A549 (cell line): ENCODE measurements at regions not wholly inside any gene's neighbourhood (a gene's known extent, or its start where the extent isn't known, plus 50 kb on each side); places are given as distances from the start of the nearest gene placed in this dataset.

Source experiments
- CBX2 ChIP-seq: fragments of 200-600 bp; sonication (generic); IDR thresholded peaks from 2 replicates; pipeline ENCODE4 v1.6.1; 2016; ENCODE audit warnings: low read depth, mild to moderate bottlenecking, borderline replicate concordance
- CEBPB ChIP-seq, 2 experiments: fragments of >200 bp in 1 of 2; sonication (Bioruptor Twin) in 1 of 2; formaldehyde crosslinking in 1 of 2; IDR thresholded peaks; 2 replicates each; pipeline ENCODE4 v1.6.1; 2012 to 2016
- CHD2 ChIP-seq: fragments of 150-350 bp; IDR thresholded peaks from 2 replicates; pipeline ENCODE4 v1.6.1; 2014; ENCODE audit warnings: low read length; ENCODE audit not compliant: partially characterized antibody
- CTCF ChIP-seq: fragments of >200 bp; sonication (Bioruptor Twin); formaldehyde crosslinking; IDR thresholded peaks from 3 replicates; pipeline ENCODE4 v1.5.1; 2016
- ELK1 ChIP-seq: fragments of 150-350 bp; IDR thresholded peaks from 2 replicates; pipeline ENCODE4 v1.6.1; 2014; ENCODE audit warnings: low read depth, mild to moderate bottlenecking, low read length
- POLR2A ChIP-seq: IDR thresholded peaks from 2 replicates; pipeline ENCODE4 v1.6.1; 2012; ENCODE audit warnings: mild to moderate bottlenecking, low read length
- REST ChIP-seq: fragments of 200-600 bp; sonication (generic); IDR thresholded peaks from 2 replicates; pipeline ENCODE4 v1.6.1; 2016; ENCODE audit warnings: antibody characterized with exemption, mild to moderate bottlenecking, moderate library complexity
- RFX5 ChIP-seq: fragments of 450-650 bp; IDR thresholded peaks from 2 replicates; pipeline ENCODE4 v1.7.1; 2014; ENCODE audit warnings: antibody characterized with exemption, mild to moderate bottlenecking, moderate library complexity
- USF2 ChIP-seq: fragments of 450-650 bp; IDR thresholded peaks from 2 replicates; pipeline ENCODE4 v1.6.1; 2014; ENCODE audit warnings: antibody characterized with exemption
- ZNF302 ChIP-seq: fragments of 250-450 bp; sonication (Bioruptor Pico); IDR thresholded peaks from 2 replicates; pipeline ENCODE4 v1.9.0; 2021; ENCODE audit warnings: inconsistent platforms, mild to moderate bottlenecking, moderate library complexity

DNA sequence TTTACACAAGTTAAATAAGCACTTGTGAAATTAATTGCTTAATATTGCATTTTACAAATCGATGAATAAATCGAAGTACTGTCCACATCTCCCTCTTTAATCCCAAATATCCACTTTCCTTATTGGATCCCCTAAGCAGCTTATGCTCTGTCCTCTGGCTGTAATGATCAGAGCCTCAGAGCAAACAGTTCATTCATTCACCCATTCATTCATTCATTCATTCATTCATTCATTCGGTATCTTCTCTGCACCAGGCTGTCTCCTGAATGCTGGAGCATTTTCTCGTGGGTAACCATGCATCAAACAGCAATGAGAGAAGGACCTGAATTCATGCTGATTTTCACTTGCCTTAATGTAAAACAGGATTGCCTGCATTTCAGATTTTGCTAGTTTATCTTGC is 69.5 kb upstream of the IGSF21 start:
- TF ChIP-seq CTCF: no peak
- TF ChIP-seq POLR2A: no peak
- no peak for TF ChIP-seq CHD2
- TF ChIP-seq CBX2: no peak
- no peak for TF ChIP-seq ELK1
- TF ChIP-seq ZNF302 (CRISPR knock-in tag): no peak
- TF ChIP-seq REST: no peak
- TF ChIP-seq CEBPB (IDR thresholded peaks at IDR 0.05): no peak
- TF ChIP-seq RFX5: no peak
- no peak for TF ChIP-seq USF2
